WERI-Rb-1 (cell line): ENCODE measurements at regions not wholly inside any gene's neighbourhood (a gene's known extent, or its start where the extent isn't known, plus 50 kb on each side); places are given as distances from the start of the nearest gene placed in this dataset.
A peak's percentile ranks its signal among the peaks of the same experiment; 100 is the strongest.
"Not testable (repeated sequence)": the region's sequence is repeated elsewhere in the genome, so short reads cannot be mapped to it uniquely, and the experiment has no call there.

ENCODE experiments used
- DNase-seq: peaks from one replicate; pipeline ENCODE4 v3.0.0-alpha.2; 2020
- H3K27ac ChIP-seq: fragments of 250-450 bp; sonication (Bioruptor Pico); 2 replicates; pipeline ENCODE4 v1.5.1; 2020; ENCODE audit warnings: mild to moderate bottlenecking, moderate library complexity
- H3K27me3 ChIP-seq: fragments of 250-450 bp; sonication (Bioruptor Pico); 2 replicates; pipeline ENCODE4 v1.5.1; 2021; ENCODE audit warnings: mild to moderate bottlenecking, low read depth, moderate library complexity; ENCODE audit not compliant: insufficient read depth, severe bottlenecking
- H3K36me3 ChIP-seq: fragments of 250-450 bp; sonication (Bioruptor Pico); 2 replicates; pipeline ENCODE4 v1.5.1; 2020; ENCODE audit warnings: mild to moderate bottlenecking, moderate library complexity
- H3K4me3 ChIP-seq: 2 replicates; pipeline ENCODE4 v1.5.1; 2011; ENCODE audit warnings: low read depth, mild to moderate bottlenecking, control low read depth, low read length
- H3K9me3 ChIP-seq: fragments of 250-450 bp; sonication (Bioruptor Pico); 2 replicates; pipeline ENCODE4 v1.5.1; 2021; ENCODE audit warnings: mild to moderate bottlenecking, moderate library complexity; ENCODE audit not compliant: severe bottlenecking
- TF ChIP-seq, protein P1 (sequence below): IDR thresholded peaks from 2 replicates; pipeline ENCODE4 v1.5.1; 2011; ENCODE audit warnings: low read depth, mild to moderate bottlenecking, control low read depth, inconsistent platforms, low read length

DNA sequence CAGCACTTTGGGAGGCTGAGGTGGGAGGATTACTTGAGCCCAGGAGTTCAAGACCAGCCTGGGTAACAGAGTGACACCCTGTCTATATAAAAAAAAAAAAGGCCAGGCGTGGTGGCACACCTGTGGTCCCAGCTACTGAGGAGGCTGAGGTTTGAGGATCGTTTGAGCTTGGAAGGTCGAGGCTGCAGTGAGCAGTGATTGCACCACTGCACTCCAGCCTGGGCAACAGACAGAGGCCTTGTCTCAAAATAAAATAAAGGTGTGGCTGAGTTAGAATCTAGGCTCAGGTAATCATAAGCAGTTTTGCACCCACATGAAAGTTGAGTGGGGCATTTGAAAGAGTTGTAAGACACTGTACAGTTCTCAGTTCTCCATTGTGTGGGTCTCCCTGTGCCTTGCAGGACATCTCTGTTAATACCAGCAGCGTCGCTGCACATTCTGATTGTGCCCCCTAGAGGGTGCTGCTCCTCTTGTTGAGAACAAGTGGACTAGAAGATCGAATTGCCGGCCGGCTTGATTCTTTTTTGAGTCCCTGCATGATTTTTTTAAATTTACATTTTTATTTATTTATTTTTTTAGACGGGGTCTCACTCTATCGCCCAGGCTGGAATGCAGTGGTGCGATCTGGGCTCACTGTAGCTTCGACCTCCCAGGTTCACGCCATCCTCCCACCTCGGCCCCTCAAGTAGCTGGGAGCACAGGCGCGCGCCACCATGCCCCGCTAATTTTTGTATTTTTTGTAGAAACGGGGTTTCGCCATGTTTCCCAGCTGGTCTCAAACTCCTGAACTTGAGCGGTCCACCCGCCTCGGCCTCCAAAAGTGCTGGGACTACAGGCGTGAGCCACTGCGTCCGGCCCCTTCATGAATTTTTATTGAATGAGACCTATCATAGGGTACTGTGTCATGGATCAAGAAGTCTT is 73.6 kb upstream of the RBMX start:
- Histone ChIP-seq H3K36me3 (no peaks in the 10 kb centered on the region), H3K4me3 (no peak overlapping the region), H3K9me3 (no peaks in the 10 kb centered on the region), H3K27ac (no peak overlapping the region), H3K27me3 (peaks cover 3% of the 10 kb centered on the region)
- TF ChIP-seq, protein P1, sequence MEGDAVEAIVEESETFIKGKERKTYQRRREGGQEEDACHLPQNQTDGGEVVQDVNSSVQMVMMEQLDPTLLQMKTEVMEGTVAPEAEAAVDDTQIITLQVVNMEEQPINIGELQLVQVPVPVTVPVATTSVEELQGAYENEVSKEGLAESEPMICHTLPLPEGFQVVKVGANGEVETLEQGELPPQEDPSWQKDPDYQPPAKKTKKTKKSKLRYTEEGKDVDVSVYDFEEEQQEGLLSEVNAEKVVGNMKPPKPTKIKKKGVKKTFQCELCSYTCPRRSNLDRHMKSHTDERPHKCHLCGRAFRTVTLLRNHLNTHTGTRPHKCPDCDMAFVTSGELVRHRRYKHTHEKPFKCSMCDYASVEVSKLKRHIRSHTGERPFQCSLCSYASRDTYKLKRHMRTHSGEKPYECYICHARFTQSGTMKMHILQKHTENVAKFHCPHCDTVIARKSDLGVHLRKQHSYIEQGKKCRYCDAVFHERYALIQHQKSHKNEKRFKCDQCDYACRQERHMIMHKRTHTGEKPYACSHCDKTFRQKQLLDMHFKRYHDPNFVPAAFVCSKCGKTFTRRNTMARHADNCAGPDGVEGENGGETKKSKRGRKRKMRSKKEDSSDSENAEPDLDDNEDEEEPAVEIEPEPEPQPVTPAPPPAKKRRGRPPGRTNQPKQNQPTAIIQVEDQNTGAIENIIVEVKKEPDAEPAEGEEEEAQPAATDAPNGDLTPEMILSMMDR = peak; percentile 74
- DNase-seq = peak; percentile 77

DNA sequence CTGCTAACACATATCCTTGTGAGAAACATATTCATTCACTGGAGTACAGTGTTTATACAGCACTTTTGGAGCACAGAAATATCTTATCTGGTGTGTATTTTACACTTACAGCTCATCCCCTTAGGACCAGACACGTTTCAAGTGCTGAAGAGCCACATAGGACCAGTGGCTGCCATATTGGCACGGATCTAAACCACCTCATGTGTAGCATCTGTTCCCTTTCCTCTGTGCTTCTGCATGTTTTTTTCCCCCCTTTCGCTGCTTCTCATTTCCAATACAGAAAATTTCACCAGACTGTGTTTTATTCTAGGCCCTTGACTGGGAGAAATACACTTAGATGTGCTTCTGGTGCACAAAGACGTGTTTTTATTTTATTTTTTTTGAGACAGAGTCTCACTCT is 69.7 kb upstream of the RBMX start:
- no peak overlapping the region for H3K4me3 ChIP-seq
- DNase-seq = no peak
- no peaks in the 10 kb centered on the region for H3K36me3 ChIP-seq
- H3K27me3 ChIP-seq = peaks cover 3% of the 10 kb centered on the region
- no peak overlapping the region for H3K27ac ChIP-seq
- no peaks in the 10 kb centered on the region for H3K9me3 ChIP-seq
- TF ChIP-seq, protein P1 = no peak

DNA sequence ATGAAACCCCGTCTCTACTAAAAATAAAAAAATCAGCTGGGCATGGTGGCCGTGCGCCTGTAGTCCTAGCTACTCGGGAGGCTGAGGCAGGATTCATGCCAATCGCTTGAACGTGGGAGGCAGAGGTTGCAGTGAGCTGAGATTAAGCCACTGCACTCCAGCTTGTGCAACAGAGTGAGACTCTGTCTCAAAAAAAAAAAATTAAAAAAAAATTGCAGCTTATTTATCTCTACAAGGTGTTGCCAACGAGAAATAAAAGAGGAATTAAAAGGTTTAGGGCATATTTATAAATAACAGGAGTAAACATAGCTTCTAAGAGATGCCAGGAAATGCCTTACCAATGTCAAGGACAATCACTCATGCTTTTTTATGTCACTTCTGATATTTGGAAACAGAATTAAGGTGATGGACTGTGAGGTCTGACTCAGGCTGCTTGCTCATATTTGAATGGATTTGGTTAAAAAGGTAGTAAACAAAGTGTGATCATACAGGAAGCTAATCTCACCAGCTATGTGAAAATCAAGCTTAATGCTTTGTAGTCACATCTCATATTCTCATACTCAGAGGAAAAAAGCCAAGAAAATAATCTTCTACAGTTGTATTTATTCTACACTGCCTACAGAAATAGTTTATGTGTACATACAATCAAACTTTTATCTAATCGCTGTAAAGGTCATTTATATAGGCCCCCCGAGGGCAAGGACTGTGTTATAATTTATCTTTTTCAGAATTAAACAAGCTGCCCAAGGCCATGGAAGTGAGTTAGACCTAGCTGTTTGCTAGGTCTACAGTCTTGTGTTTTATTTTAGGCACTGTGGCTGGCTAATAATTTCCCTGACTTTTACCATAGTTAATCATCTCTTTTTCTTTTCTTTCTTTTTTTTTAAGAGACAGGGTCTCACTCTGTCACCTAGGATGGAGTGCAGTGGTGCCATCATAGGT is 61.1 kb upstream of the RBMX start:
- Histone ChIP-seq H3K9me3 (no peaks in the 10 kb centered on the region), H3K36me3 (no peaks in the 10 kb centered on the region; the same call in 1 of the 2 replicates), H3K4me3 (no peak overlapping the region), H3K27me3 (no peaks in the 10 kb centered on the region), H3K27ac (no peak overlapping the region)
- no peak for DNase-seq
- TF ChIP-seq, protein P1 = no peak

DNA sequence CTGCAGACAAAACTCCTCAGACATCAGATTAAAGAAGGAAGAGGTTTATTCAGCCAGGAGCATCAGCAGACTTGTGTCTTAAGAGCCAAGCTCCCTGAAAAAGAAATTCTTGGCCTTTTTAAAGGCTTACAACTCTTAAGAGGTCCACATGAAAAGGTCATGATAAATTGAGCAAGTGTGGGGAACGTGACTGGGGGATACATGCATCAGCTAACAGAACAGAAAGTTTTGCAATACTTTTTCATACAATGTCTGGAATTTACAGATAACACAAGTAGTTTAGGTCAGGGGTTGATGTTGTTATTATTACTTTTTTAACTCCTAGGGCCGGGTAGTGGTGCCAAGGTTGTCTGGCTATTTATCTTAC is 55.6 kb upstream of the RBMX start:
- TF ChIP-seq, protein P1 = no peak
- Histone ChIP-seq H3K9me3 (no peaks in the 10 kb centered on the region), H3K4me3 (no peak overlapping the region), H3K27me3 (no peaks in the 10 kb centered on the region), H3K36me3 (no peaks in the 10 kb centered on the region; the same call in 1 of the 2 replicates), H3K27ac (no peak overlapping the region)
- no peak for DNase-seq

DNA sequence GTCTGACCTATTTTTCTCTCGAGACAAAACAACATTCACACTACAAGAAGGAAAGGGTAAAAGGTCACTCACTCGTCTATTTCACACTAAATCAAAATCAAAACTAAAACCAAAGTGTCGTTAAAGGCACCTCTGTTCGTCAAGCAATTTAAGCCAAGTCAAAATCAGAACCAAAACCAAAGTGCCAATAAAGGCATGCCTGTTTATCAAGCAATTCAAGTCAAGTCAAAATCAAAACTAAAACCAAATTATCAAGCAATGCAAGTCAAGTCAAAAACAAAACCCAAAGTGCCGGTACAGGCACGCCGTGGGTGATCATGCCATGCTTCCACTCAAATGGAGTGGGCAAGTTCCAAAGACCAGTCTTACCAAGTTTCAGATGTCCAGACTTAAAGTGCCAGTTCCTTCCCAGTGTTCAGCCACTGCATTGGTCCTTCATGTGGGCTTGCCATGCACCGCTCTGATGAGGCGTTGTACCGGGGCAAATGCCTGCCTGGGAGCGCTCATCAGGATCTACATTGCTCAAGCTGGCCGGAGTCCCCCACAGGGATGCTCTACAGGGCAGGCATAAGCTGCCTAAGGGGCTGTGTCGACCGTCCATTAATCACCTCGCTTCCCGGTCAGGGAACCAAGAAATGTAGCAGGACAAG is 55.1 kb upstream of the RBMX start:
- H3K4me3 ChIP-seq, DNase-seq, H3K36me3 ChIP-seq, H3K27me3 ChIP-seq, H3K9me3 ChIP-seq, H3K27ac ChIP-seq: not testable (repeated sequence)

DNA sequence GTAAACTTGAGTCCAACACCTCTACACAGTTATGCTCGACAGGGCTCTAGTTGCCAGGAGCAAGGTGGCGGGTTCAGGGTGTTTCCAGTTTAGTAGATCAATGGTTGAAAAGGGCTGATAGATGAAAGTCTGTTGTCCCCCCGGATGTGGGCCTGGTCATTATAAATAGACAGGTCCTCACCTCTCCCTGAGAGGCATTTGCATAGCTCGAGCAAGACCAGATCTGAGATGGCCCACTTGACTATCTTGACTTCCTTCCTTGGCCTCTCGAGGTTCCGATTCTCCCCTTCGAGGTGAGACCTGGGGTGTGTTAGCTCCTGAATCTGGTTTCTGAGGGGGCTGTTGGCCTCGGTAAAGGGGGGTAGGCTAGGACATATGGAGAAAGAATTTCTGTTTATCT is 54.1 kb upstream of the RBMX start:
- not testable (repeated sequence) for H3K27ac ChIP-seq, H3K27me3 ChIP-seq, H3K9me3 ChIP-seq, H3K36me3 ChIP-seq, H3K4me3 ChIP-seq, DNase-seq
